HG02623 (cell line): ENCODE measurements at regions not wholly inside any gene's neighbourhood (a gene's known extent, or its start where the extent isn't known, plus 50 kb on each side); places are given as distances from the start of the nearest gene placed in this dataset.
A peak's percentile ranks its signal among the peaks of the same experiment; 100 is the strongest.

Experiments
- ATAC-seq: cut with Tn5 transposase; IDR thresholded peaks from one replicate; pipeline ENCODE4 v1.9.1; 2021; ENCODE audit warnings: moderate library complexity; ENCODE audit not compliant: unreplicated experiment

DNA sequence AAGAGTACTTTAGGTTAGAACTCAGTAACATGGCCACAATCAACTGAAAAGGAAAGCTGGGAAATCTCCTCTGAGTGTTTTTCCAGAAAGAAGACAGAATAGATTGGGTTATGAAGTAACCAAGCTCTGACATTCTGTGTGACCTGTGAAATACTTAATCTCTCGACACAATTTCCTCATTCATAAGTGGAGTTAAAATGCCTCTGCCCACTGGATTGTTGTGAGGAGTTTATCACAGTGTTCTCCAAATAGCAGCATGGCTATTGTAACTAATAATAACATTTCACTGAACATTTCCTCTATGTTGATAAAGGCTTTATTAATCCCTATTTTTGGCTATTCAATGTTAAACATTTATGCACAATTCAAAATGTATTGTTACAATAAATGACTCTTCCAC is 311.0 kb downstream of the GABRB2 start:
- ATAC-seq: no peak

- ATAC-seq: no peak
Observed at GRCh38 chr5:161233553-161233952, 313.0 kb downstream of the GABRB2 start.

GRCh38 chr5:161230221-161230620 is 316.3 kb downstream of the GABRB2 start:
- ATAC-seq: no peak

GRCh38 chr5:161219816-161220215 is 326.7 kb downstream of the GABRB2 start:
- no peak for ATAC-seq

DNA sequence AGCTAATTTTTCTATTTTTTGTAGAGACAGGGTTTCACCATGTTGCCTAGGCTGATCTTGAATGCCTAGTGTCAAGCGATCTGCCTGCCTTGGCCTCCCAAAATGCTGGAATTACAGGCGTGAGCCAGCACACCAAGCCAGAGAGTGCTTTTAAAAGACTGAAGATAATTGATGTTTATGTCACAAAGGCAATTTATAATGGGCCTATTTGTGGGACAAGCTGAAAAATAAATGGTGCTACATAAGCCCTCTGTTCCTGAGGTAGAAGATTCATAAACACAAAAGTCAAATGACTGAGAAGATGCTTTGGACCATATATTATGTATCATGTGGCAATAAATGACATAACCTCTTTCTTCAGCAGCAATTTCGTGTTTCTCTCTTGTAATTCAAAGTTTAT is 329.6 kb downstream of the GABRB2 start:
- no peak for ATAC-seq

DNA sequence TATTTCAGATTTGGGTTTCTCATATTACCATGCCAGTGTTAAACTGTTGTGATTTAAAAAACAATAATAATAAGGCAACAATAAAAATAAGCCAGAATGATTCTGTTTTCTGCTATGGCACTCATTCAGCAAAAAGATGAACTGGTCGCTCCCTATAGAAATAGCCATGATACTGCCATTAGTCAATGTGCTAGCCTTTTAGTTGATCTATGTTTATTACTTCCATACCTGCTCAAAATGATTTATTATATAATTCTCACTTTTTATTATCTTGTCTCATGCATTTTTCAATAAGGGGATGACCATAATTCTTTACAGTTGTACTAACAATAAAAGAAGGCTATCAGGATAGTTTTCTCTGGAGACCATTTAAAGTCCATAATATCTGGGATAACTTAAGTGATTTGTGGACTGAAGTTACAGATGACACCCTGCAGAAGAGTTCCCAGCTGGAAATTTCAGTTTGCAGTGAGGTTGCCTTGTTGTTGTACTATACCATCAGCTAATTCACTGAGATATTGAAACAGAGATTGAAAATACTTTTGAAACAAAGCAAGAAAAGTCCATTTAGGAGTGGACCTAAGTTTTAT is 334.3 kb downstream of the GABRB2 start:
- ATAC-seq: no peak

GRCh38 chr5:161201558-161201957 is 345.0 kb downstream of the GABRB2 start:
- no peak for ATAC-seq

- no peak for ATAC-seq
Observed at GRCh38 chr5:161190778-161191177, 338.8 kb upstream of the ATP10B start.

GRCh38 chr5:161190086-161190485 is 338.1 kb upstream of the ATP10B start:
- no peak for ATAC-seq

DNA sequence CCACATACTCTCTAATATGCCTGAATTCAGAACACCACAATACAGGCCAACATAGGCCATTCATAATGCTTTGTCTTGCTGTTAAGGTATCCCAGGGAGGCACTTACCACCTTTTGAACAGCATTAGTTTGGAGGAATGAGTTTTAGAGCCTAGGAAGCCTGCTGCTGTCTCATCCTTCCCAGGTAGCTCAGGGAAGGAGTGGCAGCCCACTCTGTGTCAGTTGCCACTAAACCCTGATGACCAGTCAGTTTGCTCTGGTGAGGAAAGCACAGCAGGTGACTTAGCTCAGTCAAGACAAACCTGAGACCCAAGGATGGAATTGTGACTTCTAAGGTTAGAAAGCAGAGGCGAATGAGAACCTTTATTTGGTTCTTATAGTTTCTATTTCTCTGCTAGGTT is 337.4 kb upstream of the ATP10B start:
- ATAC-seq: no peak

- no peak for ATAC-seq
Observed at GRCh38 chr5:161183559-161183958, 331.5 kb upstream of the ATP10B start.

- no peak for ATAC-seq
Observed at GRCh38 chr5:161176221-161176620, 324.2 kb upstream of the ATP10B start.

DNA sequence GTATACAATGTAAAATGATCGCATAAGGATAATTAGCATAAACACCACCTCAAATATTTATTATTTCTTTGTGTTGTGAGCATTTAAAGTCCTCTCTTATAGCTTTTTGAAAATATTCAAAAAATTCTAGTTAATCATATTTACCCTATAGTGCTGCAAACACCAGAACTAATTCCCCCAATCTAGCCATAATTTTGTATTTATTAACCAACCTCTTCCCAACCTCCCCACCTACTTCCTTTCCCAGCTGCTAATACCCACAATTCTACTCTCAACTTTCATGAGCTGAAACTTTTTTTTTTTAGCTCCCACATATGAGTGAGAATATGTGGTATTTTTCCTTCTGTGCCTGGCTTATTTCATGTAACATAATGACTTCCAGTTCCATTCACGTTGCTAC is 317.8 kb upstream of the ATP10B start:
- ATAC-seq: no peak

DNA sequence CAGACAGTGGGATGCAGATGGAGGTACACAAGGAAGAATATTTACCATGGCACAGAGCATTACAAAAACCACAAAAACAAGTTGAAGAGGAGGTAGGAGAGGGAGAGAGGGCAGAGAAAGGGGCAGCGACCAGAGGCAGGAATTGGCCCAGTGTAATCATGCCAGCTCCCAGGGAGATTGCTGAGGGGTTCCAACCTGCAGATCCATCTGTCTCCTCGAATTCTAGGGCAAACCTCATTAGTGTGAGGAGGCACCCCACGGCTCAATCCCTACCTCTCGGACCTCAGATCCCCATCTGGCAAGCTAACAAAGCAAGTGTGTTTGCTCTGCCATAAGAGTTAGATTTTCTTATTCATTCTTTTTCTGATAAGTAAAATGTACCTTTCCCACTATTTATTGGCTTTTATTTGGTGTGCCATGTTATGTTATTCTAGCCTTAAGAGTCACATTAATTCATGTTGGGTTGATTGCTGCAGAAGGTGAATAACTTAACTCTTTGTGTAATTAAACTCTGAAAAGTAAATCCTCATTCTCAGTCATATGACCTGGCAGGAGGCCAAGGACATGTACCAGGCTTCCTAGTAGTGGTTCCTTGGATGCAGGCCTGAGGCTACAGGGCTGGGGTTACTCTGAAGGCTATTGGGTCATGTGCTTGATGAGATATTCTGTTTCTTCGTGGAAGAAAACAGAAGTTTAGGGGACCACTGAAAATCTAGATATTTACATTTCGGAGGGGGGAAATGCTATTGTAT is 315.2 kb upstream of the ATP10B start:
- no peak for ATAC-seq

GRCh38 chr5:161165998-161166660 is 314.1 kb upstream of the ATP10B start:
- ATAC-seq: no peak

DNA sequence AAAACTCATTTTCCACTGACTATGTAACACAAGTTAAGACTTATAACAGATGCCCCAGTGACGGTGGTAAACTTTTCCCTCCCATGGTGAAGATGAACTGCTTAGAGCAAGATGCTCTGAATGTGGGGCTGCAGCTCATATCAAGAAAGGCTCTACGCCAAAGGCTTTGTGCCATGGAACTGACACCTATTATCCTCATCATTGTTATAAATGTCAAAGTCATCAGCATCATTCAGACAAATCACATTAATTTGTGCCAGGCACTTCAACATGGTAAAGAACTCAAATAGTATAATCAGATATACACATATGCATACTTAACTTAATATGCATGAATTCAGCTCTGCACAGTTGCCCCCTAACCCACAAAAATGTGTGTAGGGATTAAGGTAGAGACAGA is 305.9 kb upstream of the ATP10B start:
- ATAC-seq: no peak

DNA sequence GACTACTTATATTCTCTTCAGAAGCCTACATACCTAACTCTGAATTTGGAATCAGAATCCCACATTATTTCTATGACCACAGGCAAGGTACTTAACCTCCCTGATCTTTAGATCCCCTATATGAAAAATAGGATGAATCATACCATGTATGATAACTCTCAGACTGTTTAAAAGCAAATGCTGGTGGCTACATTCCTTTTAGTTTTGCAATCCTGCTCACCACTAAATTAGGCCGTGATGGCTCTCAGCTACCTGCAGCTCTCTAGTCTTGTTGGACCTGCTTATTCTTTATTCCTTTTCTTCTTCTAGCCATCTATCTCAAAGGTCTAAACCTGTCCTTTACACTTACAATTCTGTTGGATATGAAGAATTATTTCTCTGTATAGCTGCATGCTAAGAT is 303.4 kb upstream of the ATP10B start:
- ATAC-seq: no peak

DNA sequence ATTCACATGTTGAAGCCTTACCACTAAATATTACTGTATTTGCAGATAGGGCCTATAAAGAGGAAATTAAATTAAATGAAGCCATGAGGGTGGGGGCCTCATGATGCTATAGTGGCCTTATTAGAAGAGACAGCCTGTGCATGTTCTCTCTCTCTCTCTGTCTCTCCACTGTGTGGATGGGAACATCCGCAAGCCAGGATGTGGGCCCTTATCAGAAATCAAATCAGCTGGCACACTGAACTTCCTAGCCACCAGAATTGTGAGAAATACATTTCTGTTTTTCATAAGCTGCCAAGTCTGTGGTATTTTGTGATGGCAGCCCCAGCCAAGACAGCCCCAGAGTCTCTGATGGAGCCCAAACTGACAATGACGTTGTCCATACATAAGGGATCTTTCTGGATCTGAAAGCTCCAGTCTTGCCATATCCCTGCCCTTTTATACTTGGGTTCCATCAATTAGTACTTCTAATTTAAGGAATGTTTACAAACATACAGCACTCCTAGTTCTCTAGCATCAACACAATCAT is 300.5 kb upstream of the ATP10B start:
- ATAC-seq: no peak

GRCh38 chr5:161150441-161150988 is 298.5 kb upstream of the ATP10B start:
- ATAC-seq: no peak

- ATAC-seq: no peak
Observed at GRCh38 chr5:161149078-161149477, 297.1 kb upstream of the ATP10B start.

DNA sequence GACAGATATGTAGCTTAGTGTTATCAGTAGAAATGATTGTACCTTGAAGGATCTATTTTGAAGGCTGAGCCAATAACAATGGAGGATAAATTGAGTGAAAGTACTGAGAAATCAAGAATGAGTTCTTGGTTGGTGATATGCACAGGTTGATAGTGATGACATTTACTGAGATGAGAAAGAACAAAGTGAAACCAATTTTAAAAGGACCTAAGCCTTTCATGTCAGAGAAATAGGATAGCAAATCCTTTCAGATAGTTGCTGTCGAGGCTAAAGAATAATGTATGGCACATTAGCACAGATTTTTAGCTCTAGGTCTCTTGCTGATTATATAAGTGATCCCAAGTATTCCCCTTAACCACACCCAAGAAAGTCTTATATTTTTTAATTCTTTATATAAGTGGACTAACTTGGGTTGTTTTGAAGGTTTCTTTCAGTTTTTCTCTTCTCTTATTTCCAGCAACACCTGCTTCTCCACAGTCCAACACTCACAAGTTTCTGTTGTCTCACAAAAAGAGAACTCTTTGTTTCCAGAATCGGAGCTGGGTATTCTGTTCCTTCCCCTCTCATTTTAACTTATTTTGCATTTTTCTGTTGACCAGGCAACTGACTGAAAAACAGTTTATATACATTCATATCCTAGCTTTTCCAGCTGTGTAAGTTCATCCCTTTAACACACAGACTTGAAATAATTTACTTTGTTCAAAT is 286.9 kb upstream of the ATP10B start:
- ATAC-seq: peak; percentile 51
